Transverse colon (tissue), 4 donors: ENCODE measurements at regions not wholly inside any gene's neighbourhood (a gene's known extent, or its start where the extent isn't known, plus 50 kb on each side); places are given as distances from the start of the nearest gene placed in this dataset.
A peak's percentile ranks its signal among the peaks of the same experiment; 100 is the strongest.

ENCODE experiments used
- DNase-seq: peaks from one replicate; pipeline ENCODE4 v3.0.0-alpha.2; 2019
- H3K27ac ChIP-seq, 4 donors: fragments of 200-600 bp; sonication (generic); 2 replicates each; pipeline ENCODE4 v1.5.1; 2016 to 2018; ENCODE audit warnings: inconsistent platforms in 4 of 4
- H3K27me3 ChIP-seq: fragments of 200-600 bp; sonication (generic); 2 replicates; pipeline ENCODE4 v1.5.1; 2017; ENCODE audit warnings: inconsistent platforms
- H3K36me3 ChIP-seq, 4 donors: fragments of 200-600 bp; sonication (generic); 2 replicates each; pipeline ENCODE4 v1.5.1; 2017 to 2019; ENCODE audit warnings: inconsistent platforms in 4 of 4
- H3K4me1 ChIP-seq, 4 donors: fragments of 200-600 bp; sonication (generic); 2 replicates each; pipeline ENCODE4 v1.5.1; 2017 to 2020; ENCODE audit warnings: inconsistent platforms in 4 of 4
- H3K4me3 ChIP-seq, 4 donors: fragments of 200-600 bp; sonication (generic); 1 replicate in 1 of 4; 2 replicates in 3 of 4; pipeline versions ENCODE4 v1.5.1 to v1.6.1; 2017 to 2019; ENCODE audit warnings: inconsistent platforms in 4 of 4
- H3K9me3 ChIP-seq, 2 donors: fragments of 200-600 bp; sonication (generic); 2 replicates each; pipeline ENCODE4 v1.5.1; 2017 to 2019; ENCODE audit warnings: inconsistent platforms in 2 of 2
- CTCF ChIP-seq, 5 experiments: fragments of 200-600 bp in 3 of 5; fragments of 450-650 bp in 2 of 5; sonication (generic) in 3 of 5; IDR thresholded peaks; 1 replicate in 2 of 5; 2 replicates in 3 of 5; pipeline ENCODE4 v1.5.1; 2016 to 2017; ENCODE audit warnings: antibody characterized with exemption in 5 of 5, inconsistent platforms in 3 of 5, mild to moderate bottlenecking in 2 of 5, moderate library complexity in 1 of 5
- EP300 ChIP-seq: sonication (generic); formaldehyde crosslinking; IDR thresholded peaks from one replicate; pipeline ENCODE4 v1.6.1; 2017; ENCODE audit warnings: antibody characterized with exemption, low read depth
- POLR2A ChIP-seq: fragments of 450-650 bp; IDR thresholded peaks from one replicate; pipeline ENCODE4 v1.6.1; 2016; ENCODE audit warnings: antibody characterized with exemption, mild to moderate bottlenecking, moderate library complexity
- POLR2AphosphoS5 ChIP-seq, 3 donors: sonication (generic); formaldehyde crosslinking; IDR thresholded peaks; one replicate each; pipeline ENCODE4 v1.6.1; 2016; ENCODE audit warnings: antibody characterized with exemption in 3 of 3
- WGBS, 2 donors: methylation state at CpG; one replicate each; pipeline ENCODE4 v1.1.5; 2018; ENCODE audit warnings: low coverage in 1 of 2; 5-methylcytosine and 5-hydroxymethylcytosine counted together
- in situ Hi-C, 4 donors: fragments of 200-750 bp; cut with MboI; loops; one replicate each; pipeline versions ENCODE4 v1.15.0 to v1.15.1; 2017; ENCODE audit warnings: low sequenced_read_pairs in 3 of 4, low pct_ligation_motif_present in 1 of 4, low pct_unique_long_range_greater_than_20kb in 1 of 4
- intact Hi-C: fragments of 100-400 bp; cut with DNase I; formaldehyde crosslinking; loops from one replicate; pipeline ENCODE4 v1.15.1; 2023; ENCODE audit warnings: low total_unique reads

GRCh38 chr2:12059616-12060441 is 313.4 kb downstream of the LPIN1 start:
- TF ChIP-seq POLR2A (no peak), EP300 (no peak), POLR2AphosphoS5 (IDR thresholded peaks at IDR 0.05) (no peak)
- no peak overlapping the region for H3K4me3 ChIP-seq
- no peaks in the 10 kb centered on the region for H3K9me3 ChIP-seq
- H3K27me3 ChIP-seq, result no peaks in the 10 kb centered on the region
- WGBS, 2 donors, result 46 to 69% methylated on average over 2 of the region's 2 CpGs
- H3K27ac ChIP-seq, result no peak overlapping the region
- no peaks in the 10 kb centered on the region for H3K36me3 ChIP-seq
- peaks cover 0 to 11% (median 0%) of the 10 kb centered on the region in 4 donors for H3K4me1 ChIP-seq
- intact Hi-C loops (no loop called here), in situ Hi-C loops (loop anchor here in 1 of 4 donors (10.0 kb wide), 1 partner anchor 185 kb away; no protein-coding TSS in a partner anchor)
- DNase-seq, result no peak

- Histone ChIP-seq H3K27ac (no peak overlapping the region), H3K4me1 (peaks cover 0 to 11% (median 0%) of the 10 kb centered on the region in 4 donors), H3K36me3 (no peaks in the 10 kb centered on the region), H3K9me3 (no peaks in the 10 kb centered on the region), H3K27me3 (no peaks in the 10 kb centered on the region), H3K4me3 (no peak overlapping the region)
- intact Hi-C loops, result no loop called here
- in situ Hi-C loops, result loop anchor here in 1 of 4 donors (10.0 kb wide), 1 partner anchor 186 kb away; no protein-coding TSS in a partner anchor
- no peak for DNase-seq
- TF ChIP-seq EP300 (no peak), POLR2AphosphoS5 (IDR thresholded peaks at IDR 0.05) (no peak), POLR2A (no peak), CTCF (IDR thresholded peaks at IDR 0.05) (no peak)
- WGBS, 2 donors, result 62 to 83% methylated on average over 4 to 5 of the region's 5 CpGs
Observed at GRCh38 chr2:12060886-12061285, 314.5 kb downstream of the LPIN1 start.

- in situ Hi-C loops (loop anchor here in 1 of 4 donors (10.0 kb wide), 1 partner anchor 187 kb away; no protein-coding TSS in a partner anchor), intact Hi-C loops (no loop called here)
- H3K36me3 ChIP-seq, result no peaks in the 10 kb centered on the region
- H3K27ac ChIP-seq, result peak overlapping the region in 1 of 4 donors; percentile 18
- H3K4me1 ChIP-seq, result peaks cover 0 to 11% (median 0%) of the 10 kb centered on the region in 4 donors
- 71 to 76% methylated on average over 3 of the region's 3 CpGs for WGBS, 2 donors
- no peak for DNase-seq
- H3K9me3 ChIP-seq, result no peaks in the 10 kb centered on the region
- no peak overlapping the region for H3K4me3 ChIP-seq
- no peaks in the 10 kb centered on the region for H3K27me3 ChIP-seq
- no peak for TF ChIP-seq POLR2AphosphoS5 (IDR thresholded peaks at IDR 0.05)
- TF ChIP-seq POLR2A, result no peak
- TF ChIP-seq CTCF (IDR thresholded peaks at IDR 0.05), result no peak
- TF ChIP-seq EP300, result no peak
Observed at GRCh38 chr2:12061286-12062052, 315.0 kb downstream of the LPIN1 start.

- H3K9me3 ChIP-seq, result no peaks in the 10 kb centered on the region
- no peaks in the 10 kb centered on the region for H3K27me3 ChIP-seq
- intact Hi-C loops (no loop called here), in situ Hi-C loops (loop anchor here in 1 of 4 donors (10.0 kb wide), 1 partner anchor 187 kb away; no protein-coding TSS in a partner anchor)
- WGBS, 2 donors, result 50 to 67% methylated on average over 2 of the region's 2 CpGs
- TF ChIP-seq POLR2AphosphoS5 (IDR thresholded peaks at IDR 0.05) (no peak), EP300 (no peak), POLR2A (no peak), CTCF (IDR thresholded peaks at IDR 0.05) (no peak)
- H3K4me3 ChIP-seq, result no peak overlapping the region
- H3K36me3 ChIP-seq, result no peaks in the 10 kb centered on the region
- no peak for DNase-seq
- H3K4me1 ChIP-seq, result peaks cover 0 to 8% (median 0%) of the 10 kb centered on the region in 4 donors
- peak overlapping the region in 1 of 4 donors; percentile 18 for H3K27ac ChIP-seq
Observed at GRCh38 chr2:12062053-12062395, 315.6 kb downstream of the LPIN1 start.
